Right lobe of liver (tissue), 6 donors: ENCODE measurements at regions not wholly inside any gene's neighbourhood (a gene's known extent, or its start where the extent isn't known, plus 50 kb on each side); places are given as distances from the start of the nearest gene placed in this dataset.
A peak's percentile ranks its signal among the peaks of the same experiment; 100 is the strongest.

Experiments used
- ATAC-seq, 4 donors: fragments of 200-7000 bp; cut with Tn5 transposase; one replicate each; pipeline ENCODE4 v1.9.1; 2020; ENCODE audit warnings: mild to moderate bottlenecking in 4 of 4, moderate library complexity in 4 of 4
- DNase-seq, 3 donors: peaks; one replicate each; pipeline ENCODE4 v3.0.0-alpha.2; 2020
- H3K27ac ChIP-seq, 3 donors: fragments of 200-600 bp; one replicate each; pipeline ENCODE4 v1.8.0; 2022
- H3K27me3 ChIP-seq, 2 donors: fragments of 200-600 bp; one replicate each; pipeline ENCODE4 v1.8.0; 2022
- H3K36me3 ChIP-seq, 4 donors: fragments of 200-600 bp; sonication (generic) in 1 of 4; one replicate each; pipeline versions ENCODE4 v1.5.1 to v1.8.0; 2017 to 2022; ENCODE audit warnings: control low read depth in 1 of 4
- H3K4me1 ChIP-seq, 4 donors: fragments of 200-600 bp; sonication (generic) in 1 of 4; one replicate each; pipeline versions ENCODE4 v1.5.1 to v1.8.0; 2017 to 2022; ENCODE audit warnings: control low read depth in 1 of 4
- H3K4me3 ChIP-seq, 3 donors: fragments of 200-600 bp; one replicate each; pipeline ENCODE4 v1.8.0; 2022
- H3K9me3 ChIP-seq, 4 donors: fragments of 200-600 bp; sonication (generic) in 1 of 4; one replicate each; pipeline versions ENCODE4 v1.5.1 to v1.8.0; 2017 to 2022; ENCODE audit warnings: control low read depth in 1 of 4
- POLR2A ChIP-seq: fragments of 450-650 bp; IDR thresholded peaks from one replicate; pipeline ENCODE4 v1.6.1; 2017; ENCODE audit warnings: antibody characterized with exemption, mild to moderate bottlenecking
- whole genome bisulfite sequencing: methylation state at CpG from one replicate; pipeline ENCODE4 v1.1.6; 2018; ENCODE audit warnings: low coverage, low lambda C conversion rate; ENCODE audit not compliant: insufficient coverage; ENCODE audit errors: missing lambda C conversion rate; 5-methylcytosine and 5-hydroxymethylcytosine counted together
- intact Hi-C, 2 donors: fragments of 100-400 bp; cut with DNase I; formaldehyde crosslinking; loops; one replicate each; pipeline versions ENCODE4 v1.11.2 to v1.14.1; 2022
- TF ChIP-seq, protein P1 (sequence below), 4 donors: fragments of 200-600 bp in 3 of 4; fragments of 450-650 bp in 1 of 4; IDR thresholded peaks; one replicate each; pipeline versions ENCODE4 v1.5.1 to v1.8.0; 2016 to 2022; ENCODE audit warnings: antibody characterized with exemption in 4 of 4, mild to moderate bottlenecking in 2 of 4
- donor health status: DM: no; HTN: yes; CAD: no.
- donor health status: DM: no; HTN: no; CAD: no.
- donor health status: DM: no; HTN: no; CAD: no.
- donor health status: DM: no; HTN: yes; CAD: no.
- donor health status: DM: no; HTN: yes; CAD: no.

GRCh38 chr3:69439643-69440270 lies 53.9 kb upstream of the FRMD4B start:
- Histone ChIP-seq H3K4me1 (peaks cover 0 to 3% (median 0%) of the 10 kb centered on the region in 4 donors), H3K27me3 (no peaks in the 10 kb centered on the region), H3K36me3 (no peaks in the 10 kb centered on the region), H3K9me3 (no peaks in the 10 kb centered on the region), H3K4me3 (no peak overlapping the region), H3K27ac (no peak overlapping the region)
- WGBS = 0% methylated on average over 1 of the region's 1 CpG
- DNase-seq (no peak), ATAC-seq (peak; percentile 59 to 85 (median 76))
- intact Hi-C loops = no loop called here
- TF ChIP-seq, protein P1, sequence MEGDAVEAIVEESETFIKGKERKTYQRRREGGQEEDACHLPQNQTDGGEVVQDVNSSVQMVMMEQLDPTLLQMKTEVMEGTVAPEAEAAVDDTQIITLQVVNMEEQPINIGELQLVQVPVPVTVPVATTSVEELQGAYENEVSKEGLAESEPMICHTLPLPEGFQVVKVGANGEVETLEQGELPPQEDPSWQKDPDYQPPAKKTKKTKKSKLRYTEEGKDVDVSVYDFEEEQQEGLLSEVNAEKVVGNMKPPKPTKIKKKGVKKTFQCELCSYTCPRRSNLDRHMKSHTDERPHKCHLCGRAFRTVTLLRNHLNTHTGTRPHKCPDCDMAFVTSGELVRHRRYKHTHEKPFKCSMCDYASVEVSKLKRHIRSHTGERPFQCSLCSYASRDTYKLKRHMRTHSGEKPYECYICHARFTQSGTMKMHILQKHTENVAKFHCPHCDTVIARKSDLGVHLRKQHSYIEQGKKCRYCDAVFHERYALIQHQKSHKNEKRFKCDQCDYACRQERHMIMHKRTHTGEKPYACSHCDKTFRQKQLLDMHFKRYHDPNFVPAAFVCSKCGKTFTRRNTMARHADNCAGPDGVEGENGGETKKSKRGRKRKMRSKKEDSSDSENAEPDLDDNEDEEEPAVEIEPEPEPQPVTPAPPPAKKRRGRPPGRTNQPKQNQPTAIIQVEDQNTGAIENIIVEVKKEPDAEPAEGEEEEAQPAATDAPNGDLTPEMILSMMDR (IDR thresholded peaks at IDR 0.05) = peak; percentile 59 to 72 (median 64)
- TF ChIP-seq POLR2A = no peak

DNA sequence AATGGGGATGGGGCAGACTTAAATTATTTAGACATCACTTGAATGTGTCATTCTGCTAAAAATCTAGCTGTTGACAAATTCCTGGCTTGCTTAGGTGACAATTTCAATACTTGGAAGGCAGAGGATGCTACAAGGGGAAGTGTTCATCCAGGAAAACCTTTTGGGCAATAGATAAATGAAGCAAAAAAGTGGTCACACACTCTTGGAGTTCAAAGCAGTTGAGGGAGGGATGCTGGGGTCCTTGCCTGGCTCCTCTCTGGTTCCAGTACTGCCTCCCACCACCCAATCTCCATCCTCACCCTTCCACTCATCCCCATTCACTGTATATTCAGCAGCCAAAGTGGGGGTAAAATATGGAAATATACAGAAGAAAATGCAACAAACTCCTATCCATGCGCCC lies 52.6 kb upstream of the FRMD4B start:
- 62% methylated on average over 1 of the region's 1 CpG for WGBS
- Histone ChIP-seq H3K4me3 (no peak overlapping the region), H3K27ac (no peak overlapping the region), H3K36me3 (no peaks in the 10 kb centered on the region), H3K27me3 (no peaks in the 10 kb centered on the region), H3K4me1 (peaks cover 0 to 3% (median 0%) of the 10 kb centered on the region in 4 donors), H3K9me3 (no peaks in the 10 kb centered on the region)
- no peak for DNase-seq
- ATAC-seq = no peak
- TF ChIP-seq POLR2A = no peak
- TF ChIP-seq, protein P1 (IDR thresholded peaks at IDR 0.05) = no peak
- intact Hi-C loops = no loop called here

DNA sequence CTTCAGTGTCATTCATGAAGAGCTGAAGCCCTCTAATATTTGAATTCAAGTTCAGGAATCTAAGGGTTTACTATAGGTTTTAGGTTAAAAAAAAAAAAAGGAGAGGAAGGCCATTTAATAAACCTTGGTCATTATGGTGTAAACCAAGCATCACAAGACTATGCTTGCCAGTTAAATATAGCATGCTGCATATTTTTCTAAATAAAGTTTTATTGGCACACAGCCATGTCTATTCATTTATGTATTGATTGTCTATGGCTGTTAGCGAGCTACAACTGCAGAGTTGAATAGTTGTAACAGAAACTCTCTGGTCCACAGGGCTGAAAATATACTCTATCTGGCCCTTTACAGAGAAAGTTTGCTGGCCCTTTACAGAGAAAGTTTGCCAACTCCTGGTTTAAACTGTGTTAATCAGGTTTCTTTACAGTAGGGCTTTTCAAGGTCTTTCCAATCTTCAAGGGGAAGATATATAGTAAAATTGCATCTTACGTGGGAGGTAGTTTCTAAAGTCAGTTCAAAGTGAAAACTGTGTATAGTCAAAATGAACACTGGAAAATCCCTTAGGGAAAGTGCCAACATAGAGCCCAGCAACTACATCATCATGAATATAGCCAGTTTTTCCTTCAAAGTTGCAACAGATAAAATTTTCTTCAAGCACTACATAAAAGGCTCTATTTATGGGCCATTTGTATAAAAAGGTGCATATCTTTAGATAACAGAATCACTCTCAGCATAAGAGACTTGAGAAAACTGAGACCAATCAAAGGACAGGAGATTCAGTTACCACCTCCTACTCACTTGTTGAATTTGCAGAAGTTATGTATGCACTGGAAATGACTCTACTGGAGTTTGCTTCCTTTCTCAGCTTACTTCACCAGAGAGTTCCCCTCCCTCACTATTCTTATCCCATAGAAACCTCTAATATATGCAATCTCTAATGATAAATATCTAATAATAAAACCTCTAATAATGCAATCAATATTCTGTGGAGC lies 49.7 kb upstream of the FRMD4B start:
- Histone ChIP-seq H3K4me3 (no peak overlapping the region), H3K36me3 (no peaks in the 10 kb centered on the region), H3K4me1 (peaks cover 0 to 3% (median 0%) of the 10 kb centered on the region in 4 donors), H3K27me3 (no peaks in the 10 kb centered on the region), H3K27ac (no peak overlapping the region), H3K9me3 (no peaks in the 10 kb centered on the region)
- intact Hi-C loops = no loop called here
- ATAC-seq = peak in 1 of 4 donors; percentile 34
- DNase-seq = no peak
- 59% methylated on average over 2 of the region's 2 CpGs for WGBS
- no peak for TF ChIP-seq POLR2A
- TF ChIP-seq, protein P1 (IDR thresholded peaks at IDR 0.05) = no peak
